Activated CD8-positive, alpha-beta T cell treated with anti-CD3 and anti-CD28 coated beads for 36 hours (primary cell): ENCODE measurements at regions not wholly inside any gene's neighbourhood (a gene's known extent, or its start where the extent isn't known, plus 50 kb on each side); places are given as distances from the start of the nearest gene placed in this dataset.

Experiments used
- ATAC-seq: fragments of 200-7000 bp; cut with Tn5 transposase; one replicate; pipeline ENCODE4 v1.10.0; 2021; ENCODE audit warnings: mild to moderate bottlenecking, moderate library complexity
- CTCF ChIA-PET: fragments of 350-600 bp; sonication (Branson Sonifier 250); formaldehyde crosslinking; loops from one replicate; lab custom pipeline; 2021; ENCODE audit warnings: antibody characterized with exemption; lab: Charles Lee
- POLR2A ChIA-PET: fragments of 350-600 bp; sonication (Branson Sonifier 250); formaldehyde crosslinking; loops from one replicate; lab custom pipeline; 2021; ENCODE audit warnings: antibody characterized with exemption; lab: Charles Lee
- DNase-seq: peaks from one replicate; pipeline ENCODE4 v3.0.0-alpha.2; 2020
- H3K27ac Mint-ChIP-seq: one replicate; pipeline ENCODE4 v1.8.0; 2021; ENCODE audit warnings: mild to moderate bottlenecking, mixed read lengths
- H3K27me3 Mint-ChIP-seq: one replicate; pipeline ENCODE4 v1.8.0; 2021; ENCODE audit warnings: mixed read lengths
- H3K36me3 Mint-ChIP-seq: one replicate; pipeline ENCODE4 v1.8.0; 2021; ENCODE audit warnings: low read depth, mixed read lengths
- H3K4me1 Mint-ChIP-seq: one replicate; pipeline ENCODE4 v1.8.0; 2021; ENCODE audit warnings: low read depth, mixed read lengths
- H3K4me3 Mint-ChIP-seq: one replicate; pipeline ENCODE4 v1.8.0; 2021; ENCODE audit warnings: mild to moderate bottlenecking, moderate library complexity, mixed read lengths
- H3K9me3 Mint-ChIP-seq: one replicate; pipeline ENCODE4 v1.8.0; 2021; ENCODE audit warnings: mixed read lengths
- CTCF ChIP-seq: fragments of 200-600 bp; IDR thresholded peaks from one replicate; pipeline ENCODE4 v1.8.0; 2022; ENCODE audit warnings: antibody characterized with exemption, mild to moderate bottlenecking
- intact Hi-C: fragments of 100-400 bp; cut with micrococcal nuclease; formaldehyde crosslinking; loops from one replicate; pipeline ENCODE4 v1.10.0; 2022

- Mint-ChIP-seq H3K4me1 (no peaks in the 10 kb centered on the region), H3K27ac (no peak overlapping the region), H3K4me3 (no peak overlapping the region), H3K9me3 (no peaks in the 10 kb centered on the region), H3K27me3 (peaks cover 2% of the 10 kb centered on the region), H3K36me3 (no peaks in the 10 kb centered on the region)
- ATAC-seq: no peak
- DNase-seq: no peak
- intact Hi-C loops: no loop called here
- CTCF ChIA-PET: interaction anchor here (0.6 kb wide), 1 partner anchor 631 kb away, joined by 4 read pairs; no protein-coding TSS in a partner anchor
- POLR2A ChIA-PET: interaction anchor here (0.7 kb wide), 1 partner anchor 61 kb away, joined by 3 read pairs; no protein-coding TSS in a partner anchor
- TF ChIP-seq CTCF: no peak
Observed at GRCh38 chr9:94498801-94499453, 56.0 kb upstream of the PCAT7 start.

GRCh38 chr9:94504358-94504757, 50.5 kb upstream of the PCAT7 start:
- no peak for TF ChIP-seq CTCF
- CTCF ChIA-PET: no interaction called here
- no peaks in the 10 kb centered on the region for H3K36me3 Mint-ChIP-seq
- H3K27me3 Mint-ChIP-seq: peaks cover 16% of the 10 kb centered on the region
- ATAC-seq (no peak), DNase-seq (no peak)
- no peak overlapping the region for H3K4me3 Mint-ChIP-seq
- H3K9me3 Mint-ChIP-seq: peaks cover 2% of the 10 kb centered on the region
- H3K27ac Mint-ChIP-seq: no peak overlapping the region
- intact Hi-C loops: no loop called here
- POLR2A ChIA-PET: no interaction called here
- H3K4me1 Mint-ChIP-seq: no peaks in the 10 kb centered on the region
